Liver (tissue), 8 donors: ENCODE measurements at regions not wholly inside any gene's neighbourhood (a gene's known extent, or its start where the extent isn't known, plus 50 kb on each side); places are given as distances from the start of the nearest gene placed in this dataset.

Source experiments
- DNase-seq: peaks from one replicate; pipeline ENCODE4 v3.0.0-alpha.2; 2017; ENCODE audit warnings: low spot score
- H3K27ac ChIP-seq, 2 donors: one replicate each; pipeline ENCODE4 v1.7.0; 2013; ENCODE audit warnings: inconsistent platforms in 2 of 2, low read length in 2 of 2, control low read depth in 1 of 2, low read depth in 1 of 2, mild to moderate bottlenecking in 1 of 2
- H3K27me3 ChIP-seq, 4 donors: one replicate each; pipeline versions ENCODE4 v1.6.1 to v1.7.0; 2013; ENCODE audit warnings: low read length in 3 of 4, inconsistent platforms in 1 of 4, mild to moderate bottlenecking in 1 of 4, moderate library complexity in 1 of 4; ENCODE audit not compliant: control insufficient read depth in 4 of 4, insufficient read depth in 4 of 4
- H3K36me3 ChIP-seq, 4 donors: one replicate each; pipeline versions ENCODE4 v1.6.1 to v1.7.0; 2013; ENCODE audit warnings: low read length in 3 of 4, mild to moderate bottlenecking in 3 of 4, low read depth in 1 of 4, moderate library complexity in 1 of 4; ENCODE audit not compliant: control insufficient read depth in 4 of 4, insufficient read depth in 3 of 4
- H3K4me1 ChIP-seq, 4 donors: one replicate each; pipeline versions ENCODE4 v1.6.1 to v1.7.0; 2013; ENCODE audit warnings: low read length in 3 of 4, mild to moderate bottlenecking in 3 of 4, moderate library complexity in 1 of 4; ENCODE audit not compliant: control insufficient read depth in 4 of 4, insufficient read depth in 4 of 4
- H3K4me3 ChIP-seq, 3 donors: one replicate each; pipeline versions ENCODE4 v1.6.1 to v1.7.0; 2013; ENCODE audit warnings: low read length in 3 of 3, control low read depth in 1 of 3, low read depth in 1 of 3, mild to moderate bottlenecking in 1 of 3
- H3K9ac ChIP-seq, 2 donors: one replicate each; pipeline ENCODE4 v1.7.0; 2013; ENCODE audit warnings: low read length in 2 of 2, mild to moderate bottlenecking in 2 of 2, moderate library complexity in 2 of 2, control low read depth in 1 of 2, low read depth in 1 of 2
- H3K9me3 ChIP-seq, 4 donors: one replicate each; pipeline versions ENCODE4 v1.6.1 to v1.7.0; 2013; ENCODE audit warnings: low read length in 3 of 4; ENCODE audit not compliant: control insufficient read depth in 4 of 4
- EGR1 ChIP-seq, 2 donors: IDR thresholded peaks; 2 replicates each; pipeline ENCODE4 v1.6.1; 2016 to 2018; ENCODE audit warnings: antibody characterized with exemption in 2 of 2, low read depth in 2 of 2
- FOXA1 ChIP-seq: IDR thresholded peaks from 2 replicates; pipeline ENCODE4 v1.6.1; 2016; ENCODE audit warnings: antibody characterized with exemption
- FOXA2 ChIP-seq: IDR thresholded peaks from 2 replicates; pipeline ENCODE4 v1.6.1; 2016; ENCODE audit warnings: antibody characterized with exemption
- GABPA ChIP-seq, 2 donors: IDR thresholded peaks in 1 of 2; conservative IDR thresholded peaks in 1 of 2; 2 replicates each; pipeline ENCODE4 v1.6.1; 2016; ENCODE audit warnings: antibody characterized with exemption in 2 of 2, mild to moderate bottlenecking in 1 of 2, moderate library complexity in 1 of 2
- HNF4A ChIP-seq, 2 donors: conservative IDR thresholded peaks; 2 replicates each; pipeline ENCODE4 v1.6.1; 2016; ENCODE audit warnings: antibody characterized with exemption in 2 of 2, mild to moderate bottlenecking in 2 of 2
- HNF4G ChIP-seq: IDR thresholded peaks from 2 replicates; pipeline ENCODE4 v1.6.1; 2016; ENCODE audit warnings: antibody characterized with exemption
- JUND ChIP-seq, 2 donors: IDR thresholded peaks; 2 replicates each; pipeline ENCODE4 v1.6.1; 2016; ENCODE audit warnings: antibody characterized with exemption in 2 of 2
- NR2F2 ChIP-seq: IDR thresholded peaks from 2 replicates; pipeline ENCODE4 v1.6.1; 2016; ENCODE audit warnings: antibody characterized with exemption
- RAD21 ChIP-seq, 2 donors: IDR thresholded peaks; 2 replicates each; pipeline ENCODE4 v1.6.1; 2016; ENCODE audit warnings: antibody characterized with exemption in 2 of 2, mild to moderate bottlenecking in 2 of 2
- RXRA ChIP-seq, 2 donors: IDR thresholded peaks; 2 replicates each; pipeline ENCODE4 v1.6.1; 2017 to 2018; ENCODE audit warnings: antibody characterized with exemption in 2 of 2, mild to moderate bottlenecking in 1 of 2
- SP1 ChIP-seq: IDR thresholded peaks from 2 replicates; pipeline ENCODE4 v1.6.1; 2018; ENCODE audit warnings: antibody characterized with exemption, mild to moderate bottlenecking
- TAF1 ChIP-seq: conservative IDR thresholded peaks from 2 replicates; pipeline ENCODE4 v1.6.1; 2016; ENCODE audit warnings: antibody characterized with exemption, mild to moderate bottlenecking
- YY1 ChIP-seq: IDR thresholded peaks from 2 replicates; pipeline ENCODE4 v1.6.1; 2016; ENCODE audit warnings: antibody characterized with exemption, mild to moderate bottlenecking
- WGBS: extraction: QIAGEN DNeasy Blood & Tissue Kit; methylation state at CpG from one replicate; pipeline ENCODE4 v1.1.7; 2013; 5-methylcytosine and 5-hydroxymethylcytosine counted together
- TF ChIP-seq, protein P1 (sequence below): fragments of 150-350 bp; IDR thresholded peaks from 2 replicates; pipeline ENCODE4 v1.5.1; 2017; ENCODE audit warnings: improper control_type of control experiment, low read depth, low read length; ENCODE audit not compliant: missing input control
- TF ChIP-seq, protein P2 (sequence below): IDR thresholded peaks from 2 replicates; pipeline ENCODE4 v1.6.1; 2016; ENCODE audit warnings: antibody characterized with exemption, mild to moderate bottlenecking
- TF ChIP-seq, protein P3 (sequence below): IDR thresholded peaks from 2 replicates; pipeline ENCODE4 v1.6.1; 2016; ENCODE audit warnings: antibody characterized with exemption
- TF ChIP-seq, protein P4 (sequence below): IDR thresholded peaks from 2 replicates; pipeline ENCODE4 v1.6.1; 2016; ENCODE audit warnings: antibody characterized with exemption
- TF ChIP-seq, protein P5 (sequence below): IDR thresholded peaks from 2 replicates; pipeline ENCODE4 v1.6.1; 2016; ENCODE audit warnings: antibody characterized with exemption
- donor health status: healthy.
- donor health status: healthy.
- donor health status: healthy.
- donor health status: healthy.
- donor health status: healthy.

DNA sequence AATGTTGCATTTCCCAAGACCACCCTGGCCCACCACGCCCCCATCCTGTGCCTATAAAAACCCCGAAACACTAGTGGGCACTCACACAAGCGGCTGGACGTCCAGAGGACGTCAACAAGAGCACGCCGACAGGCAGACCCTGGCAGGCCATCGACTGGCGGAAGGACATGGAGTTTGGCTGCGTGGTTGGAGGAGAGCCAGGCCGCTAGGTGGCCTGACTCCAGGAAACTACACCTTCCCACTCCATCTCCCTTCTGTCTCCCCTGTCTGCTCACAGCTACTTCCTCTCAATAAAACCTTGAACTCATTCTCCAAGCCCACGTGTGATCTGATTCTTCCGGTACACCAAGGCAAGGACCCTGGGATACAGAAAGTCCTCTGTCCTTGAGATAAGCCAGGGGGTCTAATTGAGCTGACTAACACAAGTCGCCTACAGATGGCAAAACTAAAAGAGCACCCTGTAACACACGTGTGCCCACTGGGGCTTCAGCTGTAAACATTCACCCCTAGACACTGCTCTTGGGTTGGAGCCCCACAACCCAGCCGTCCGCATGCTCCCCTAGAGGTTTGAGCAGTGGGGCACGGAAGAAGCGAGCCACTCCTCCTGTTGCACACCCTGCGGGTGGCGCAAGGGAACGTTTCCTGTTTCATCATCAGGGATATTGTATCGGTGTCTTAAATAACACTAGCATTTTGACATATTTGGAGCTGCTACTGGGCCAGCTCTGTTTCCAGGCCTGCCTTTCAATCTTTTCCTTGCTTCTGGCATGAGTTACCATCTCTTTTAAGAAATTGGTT, 54.5 kb upstream of the TAF11L2 start:
- DNase-seq, result no peak
- WGBS, result 86% methylated on average over 23 of the region's 23 CpGs
- H3K9ac ChIP-seq, result no peak overlapping the region
- TF ChIP-seq RXRA (IDR thresholded peaks at IDR 0.05), result no peak
- no peak for TF ChIP-seq TAF1
- TF ChIP-seq JUND (IDR thresholded peaks at IDR 0.05), result no peak
- TF ChIP-seq, protein P1, sequence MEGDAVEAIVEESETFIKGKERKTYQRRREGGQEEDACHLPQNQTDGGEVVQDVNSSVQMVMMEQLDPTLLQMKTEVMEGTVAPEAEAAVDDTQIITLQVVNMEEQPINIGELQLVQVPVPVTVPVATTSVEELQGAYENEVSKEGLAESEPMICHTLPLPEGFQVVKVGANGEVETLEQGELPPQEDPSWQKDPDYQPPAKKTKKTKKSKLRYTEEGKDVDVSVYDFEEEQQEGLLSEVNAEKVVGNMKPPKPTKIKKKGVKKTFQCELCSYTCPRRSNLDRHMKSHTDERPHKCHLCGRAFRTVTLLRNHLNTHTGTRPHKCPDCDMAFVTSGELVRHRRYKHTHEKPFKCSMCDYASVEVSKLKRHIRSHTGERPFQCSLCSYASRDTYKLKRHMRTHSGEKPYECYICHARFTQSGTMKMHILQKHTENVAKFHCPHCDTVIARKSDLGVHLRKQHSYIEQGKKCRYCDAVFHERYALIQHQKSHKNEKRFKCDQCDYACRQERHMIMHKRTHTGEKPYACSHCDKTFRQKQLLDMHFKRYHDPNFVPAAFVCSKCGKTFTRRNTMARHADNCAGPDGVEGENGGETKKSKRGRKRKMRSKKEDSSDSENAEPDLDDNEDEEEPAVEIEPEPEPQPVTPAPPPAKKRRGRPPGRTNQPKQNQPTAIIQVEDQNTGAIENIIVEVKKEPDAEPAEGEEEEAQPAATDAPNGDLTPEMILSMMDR, result no peak
- TF ChIP-seq YY1, result no peak
- TF ChIP-seq HNF4A (conservative IDR thresholded peaks at IDR 0.05), result no peak
- no peak for TF ChIP-seq HNF4G
- TF ChIP-seq RAD21 (IDR thresholded peaks at IDR 0.05), result no peak
- TF ChIP-seq, protein P2, sequence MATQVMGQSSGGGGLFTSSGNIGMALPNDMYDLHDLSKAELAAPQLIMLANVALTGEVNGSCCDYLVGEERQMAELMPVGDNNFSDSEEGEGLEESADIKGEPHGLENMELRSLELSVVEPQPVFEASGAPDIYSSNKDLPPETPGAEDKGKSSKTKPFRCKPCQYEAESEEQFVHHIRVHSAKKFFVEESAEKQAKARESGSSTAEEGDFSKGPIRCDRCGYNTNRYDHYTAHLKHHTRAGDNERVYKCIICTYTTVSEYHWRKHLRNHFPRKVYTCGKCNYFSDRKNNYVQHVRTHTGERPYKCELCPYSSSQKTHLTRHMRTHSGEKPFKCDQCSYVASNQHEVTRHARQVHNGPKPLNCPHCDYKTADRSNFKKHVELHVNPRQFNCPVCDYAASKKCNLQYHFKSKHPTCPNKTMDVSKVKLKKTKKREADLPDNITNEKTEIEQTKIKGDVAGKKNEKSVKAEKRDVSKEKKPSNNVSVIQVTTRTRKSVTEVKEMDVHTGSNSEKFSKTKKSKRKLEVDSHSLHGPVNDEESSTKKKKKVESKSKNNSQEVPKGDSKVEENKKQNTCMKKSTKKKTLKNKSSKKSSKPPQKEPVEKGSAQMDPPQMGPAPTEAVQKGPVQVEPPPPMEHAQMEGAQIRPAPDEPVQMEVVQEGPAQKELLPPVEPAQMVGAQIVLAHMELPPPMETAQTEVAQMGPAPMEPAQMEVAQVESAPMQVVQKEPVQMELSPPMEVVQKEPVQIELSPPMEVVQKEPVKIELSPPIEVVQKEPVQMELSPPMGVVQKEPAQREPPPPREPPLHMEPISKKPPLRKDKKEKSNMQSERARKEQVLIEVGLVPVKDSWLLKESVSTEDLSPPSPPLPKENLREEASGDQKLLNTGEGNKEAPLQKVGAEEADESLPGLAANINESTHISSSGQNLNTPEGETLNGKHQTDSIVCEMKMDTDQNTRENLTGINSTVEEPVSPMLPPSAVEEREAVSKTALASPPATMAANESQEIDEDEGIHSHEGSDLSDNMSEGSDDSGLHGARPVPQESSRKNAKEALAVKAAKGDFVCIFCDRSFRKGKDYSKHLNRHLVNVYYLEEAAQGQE, result no peak
- TF ChIP-seq SP1, result no peak
- TF ChIP-seq FOXA2, result no peak
- TF ChIP-seq GABPA (IDR thresholded peaks at IDR 0.05 in 1 of 2, conservative IDR thresholded peaks at IDR 0.05 in 1 of 2), result no peak
- TF ChIP-seq NR2F2, result no peak
- no peak for TF ChIP-seq FOXA1
- no peak for TF ChIP-seq EGR1 (IDR thresholded peaks at IDR 0.05; ENCODE audit: low read depth in 2 of 2)
- TF ChIP-seq, protein P3, sequence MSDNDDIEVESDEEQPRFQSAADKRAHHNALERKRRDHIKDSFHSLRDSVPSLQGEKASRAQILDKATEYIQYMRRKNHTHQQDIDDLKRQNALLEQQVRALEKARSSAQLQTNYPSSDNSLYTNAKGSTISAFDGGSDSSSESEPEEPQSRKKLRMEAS, result no peak
- TF ChIP-seq, protein P4, sequence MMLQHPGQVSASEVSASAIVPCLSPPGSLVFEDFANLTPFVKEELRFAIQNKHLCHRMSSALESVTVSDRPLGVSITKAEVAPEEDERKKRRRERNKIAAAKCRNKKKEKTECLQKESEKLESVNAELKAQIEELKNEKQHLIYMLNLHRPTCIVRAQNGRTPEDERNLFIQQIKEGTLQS, result no peak
- TF ChIP-seq, protein P5, sequence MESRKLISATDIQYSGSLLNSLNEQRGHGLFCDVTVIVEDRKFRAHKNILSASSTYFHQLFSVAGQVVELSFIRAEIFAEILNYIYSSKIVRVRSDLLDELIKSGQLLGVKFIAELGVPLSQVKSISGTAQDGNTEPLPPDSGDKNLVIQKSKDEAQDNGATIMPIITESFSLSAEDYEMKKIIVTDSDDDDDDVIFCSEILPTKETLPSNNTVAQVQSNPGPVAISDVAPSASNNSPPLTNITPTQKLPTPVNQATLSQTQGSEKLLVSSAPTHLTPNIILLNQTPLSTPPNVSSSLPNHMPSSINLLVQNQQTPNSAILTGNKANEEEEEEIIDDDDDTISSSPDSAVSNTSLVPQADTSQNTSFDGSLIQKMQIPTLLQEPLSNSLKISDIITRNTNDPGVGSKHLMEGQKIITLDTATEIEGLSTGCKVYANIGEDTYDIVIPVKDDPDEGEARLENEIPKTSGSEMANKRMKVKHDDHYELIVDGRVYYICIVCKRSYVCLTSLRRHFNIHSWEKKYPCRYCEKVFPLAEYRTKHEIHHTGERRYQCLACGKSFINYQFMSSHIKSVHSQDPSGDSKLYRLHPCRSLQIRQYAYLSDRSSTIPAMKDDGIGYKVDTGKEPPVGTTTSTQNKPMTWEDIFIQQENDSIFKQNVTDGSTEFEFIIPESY, result no peak
- peak overlapping the region in 1 of 2 donors; percentile 3 for H3K27ac ChIP-seq
- H3K36me3 ChIP-seq, result no peaks in the 10 kb centered on the region
- no peaks in the 10 kb centered on the region for H3K4me1 ChIP-seq
- H3K4me3 ChIP-seq, result no peak overlapping the region
- peaks cover 2 to 7% (median 3%) of the 10 kb centered on the region in 4 donors for H3K9me3 ChIP-seq
- no peaks in the 10 kb centered on the region for H3K27me3 ChIP-seq
